SK-N-MC (cell line): ENCODE measurements at regions not wholly inside any gene's neighbourhood (a gene's known extent, or its start where the extent isn't known, plus 50 kb on each side); places are given as distances from the start of the nearest gene placed in this dataset.

ENCODE experiments used
- EZH2 ChIP-seq: fragments of 200-600 bp; sonication (generic); IDR thresholded peaks from one replicate; pipeline ENCODE4 v1.6.1; 2017; ENCODE audit warnings: antibody characterized with exemption
- FOXP2 ChIP-seq: optimal IDR thresholded peaks from 2 replicates; pipeline ENCODE3; 2011; ENCODE audit warnings: mild to moderate bottlenecking, moderate library complexity; ENCODE audit not compliant: insufficient read depth; ENCODE audit errors: extremely low read length, control extremely low read depth
- POLR2AphosphoS5 ChIP-seq: IDR thresholded peaks from 2 replicates; pipeline ENCODE4 v1.6.1; 2012; ENCODE audit warnings: mild to moderate bottlenecking, low read depth, low read length, borderline replicate concordance

- TF ChIP-seq POLR2AphosphoS5 (no peak), EZH2 (no peak), FOXP2 (no peak)
Measured at GRCh38 chr6:141843178-141843834, 289.4 kb upstream of the GJE1 start.
